ENCODE measurements at regions not wholly inside any gene's neighbourhood (a gene's known extent, or its start where the extent isn't known, plus 50 kb on each side); places are given as distances from the start of the nearest gene placed in this dataset.

DNA sequence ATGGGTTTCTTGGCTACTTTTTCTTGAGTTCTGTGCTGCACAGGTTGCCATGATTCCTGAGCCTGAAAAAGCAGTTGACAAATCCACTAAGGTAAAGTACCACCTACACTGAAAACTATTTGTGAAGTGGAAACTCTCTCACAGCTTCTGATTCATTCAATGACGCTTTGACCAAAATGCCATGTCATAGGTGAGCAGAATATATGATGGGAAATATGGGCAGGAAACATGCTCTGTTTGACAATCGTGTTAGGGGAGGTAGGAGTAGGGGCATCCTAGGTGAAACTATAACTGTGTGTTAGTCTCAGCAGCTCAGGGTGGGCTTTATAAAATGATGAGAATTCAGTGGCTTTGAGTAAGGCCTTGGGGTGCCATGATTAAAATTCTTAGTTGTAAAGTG lies 69.6 kb upstream of the ELMO1 start:
- no peak for TF ChIP-seq CTCF (IDR thresholded peaks at IDR 0.05)
- no peak for TF ChIP-seq POLR2AphosphoS5 (IDR thresholded peaks at IDR 0.05)
- TF ChIP-seq POLR2A (IDR thresholded peaks at IDR 0.05) = no peak
- TF ChIP-seq EP300 (IDR thresholded peaks at IDR 0.05) = no peak

All from upper lobe of left lung (tissue), 4 donors.